ENCODE measurements at regions not wholly inside any gene's neighbourhood (a gene's known extent, or its start where the extent isn't known, plus 50 kb on each side); places are given as distances from the start of the nearest gene placed in this dataset.

GRCh38 chr20:39234520-39235095 lies 272.5 kb downstream of the DHX35 start:
- no peak for DNase-seq
- H3K27ac Mint-ChIP-seq: no peak overlapping the region
- intact Hi-C loops (cut with micrococcal nuclease): no loop called here
- H3K9me3 ChIP-seq (replicated peaks in 1 of 2; ENCODE audit: control insufficient read depth in 1 of 2, insufficient read depth in 1 of 2, low read length in 2 of 2): no peaks in the 10 kb centered on the region
- TF ChIP-seq CTCF (IDR thresholded peaks at IDR 0.05): no peak
- H3K27me3 Mint-ChIP-seq (ENCODE audit: low read depth in 3 of 3): peaks cover 0 to 3% (median 3%) of the 10 kb centered on the region in 3 donors
- no peaks in the 10 kb centered on the region for H3K4me1 Mint-ChIP-seq
- H3K4me2 ChIP-seq (replicated peaks; ENCODE audit: extremely low read depth, low read length, poor library complexity, severe bottlenecking): no peak overlapping the region
- H3K27me3 ChIP-seq (ENCODE audit: control insufficient read depth in 2 of 2, insufficient read depth in 2 of 2, low read length in 2 of 2): no peaks in the 10 kb centered on the region
- H3K4me3 Mint-ChIP-seq: no peak overlapping the region
- H3K36me3 Mint-ChIP-seq: no peaks in the 10 kb centered on the region
- H3K27ac ChIP-seq (ENCODE audit: low read depth in 1 of 2, low read length in 2 of 2): no peak overlapping the region
- H3K79me2 ChIP-seq (ENCODE audit: insufficient read depth, low read length): no peaks in the 10 kb centered on the region
- no peak overlapping the region for H3K9ac ChIP-seq (ENCODE audit: insufficient read depth, low read length, poor library complexity, severe bottlenecking)
- no peaks in the 10 kb centered on the region for H3K36me3 ChIP-seq (replicated peaks in 1 of 2; ENCODE audit: control insufficient read depth in 1 of 2, insufficient read depth in 2 of 2, low read length in 2 of 2)
- 83% methylated on average over 5 of the region's 7 CpGs for WGBS (ENCODE audit: insufficient coverage)
- peaks cover 0 to 3% (median 0%) of the 10 kb centered on the region in 7 donors for H3K9me3 Mint-ChIP-seq
- no peak overlapping the region for H3K4me3 ChIP-seq (replicated peaks in 1 of 3; ENCODE audit: low read depth in 2 of 3, low read length in 3 of 3)
- no peak overlapping the region for H2AFZ ChIP-seq (ENCODE audit: insufficient read depth, low read depth, low read length, poor library complexity, severe bottlenecking)
- H4K20me1 ChIP-seq (ENCODE audit: insufficient read depth, low read length): no peaks in the 10 kb centered on the region
- H3K4me1 ChIP-seq (ENCODE audit: control insufficient read depth in 1 of 2, insufficient read depth in 2 of 2, low read length in 2 of 2): no peaks in the 10 kb centered on the region

- no peaks in the 10 kb centered on the region for H3K9me3 ChIP-seq (replicated peaks in 1 of 2; ENCODE audit: control insufficient read depth in 1 of 2, insufficient read depth in 1 of 2, low read length in 2 of 2)
- no peaks in the 10 kb centered on the region for H3K27me3 ChIP-seq (ENCODE audit: control insufficient read depth in 2 of 2, insufficient read depth in 2 of 2, low read length in 2 of 2)
- intact Hi-C loops (cut with micrococcal nuclease): no loop called here
- no peaks in the 10 kb centered on the region for H3K36me3 ChIP-seq (replicated peaks in 1 of 2; ENCODE audit: control insufficient read depth in 1 of 2, insufficient read depth in 2 of 2, low read length in 2 of 2)
- H4K20me1 ChIP-seq (ENCODE audit: insufficient read depth, low read length): no peaks in the 10 kb centered on the region
- H3K9ac ChIP-seq (ENCODE audit: insufficient read depth, low read length, poor library complexity, severe bottlenecking): no peak overlapping the region
- Mint-ChIP-seq H3K27me3 (ENCODE audit: low read depth in 3 of 3) (peaks cover 0 to 3% (median 3%) of the 10 kb centered on the region in 3 donors), H3K27ac (no peak overlapping the region), H3K36me3 (no peaks in the 10 kb centered on the region), H3K4me1 (no peaks in the 10 kb centered on the region), H3K4me3 (no peak overlapping the region), H3K9me3 (peaks cover 0 to 3% (median 0%) of the 10 kb centered on the region in 7 donors)
- no peak overlapping the region for H3K27ac ChIP-seq (ENCODE audit: low read depth in 1 of 2, low read length in 2 of 2)
- H3K4me2 ChIP-seq (replicated peaks; ENCODE audit: extremely low read depth, low read length, poor library complexity, severe bottlenecking): no peak overlapping the region
- no peaks in the 10 kb centered on the region for H3K4me1 ChIP-seq (ENCODE audit: control insufficient read depth in 1 of 2, insufficient read depth in 2 of 2, low read length in 2 of 2)
- TF ChIP-seq CTCF (IDR thresholded peaks at IDR 0.05): no peak
- DNase-seq: no peak
- H3K4me3 ChIP-seq (replicated peaks in 1 of 3; ENCODE audit: low read depth in 2 of 3, low read length in 3 of 3): no peak overlapping the region
- WGBS (ENCODE audit: insufficient coverage): 94% methylated on average over 3 of the region's 4 CpGs
- no peak overlapping the region for H2AFZ ChIP-seq (ENCODE audit: insufficient read depth, low read depth, low read length, poor library complexity, severe bottlenecking)
- H3K79me2 ChIP-seq (ENCODE audit: insufficient read depth, low read length): no peaks in the 10 kb centered on the region
These were observed 271.6 kb downstream of the DHX35 start for GRCh38 chr20:39233755-39234154.
